GM18858 (cell line): ENCODE measurements at regions not wholly inside any gene's neighbourhood (a gene's known extent, or its start where the extent isn't known, plus 50 kb on each side); places are given as distances from the start of the nearest gene placed in this dataset.
A peak's percentile ranks its signal among the peaks of the same experiment; 100 is the strongest.
"Not testable (repeated sequence)": the region's sequence is repeated elsewhere in the genome, so short reads cannot be mapped to it uniquely, and the experiment has no call there.

Source experiments
- ATAC-seq: cut with Tn5 transposase; IDR thresholded peaks from one replicate; pipeline ENCODE4 v1.9.1; 2021; ENCODE audit not compliant: unreplicated experiment

DNA sequence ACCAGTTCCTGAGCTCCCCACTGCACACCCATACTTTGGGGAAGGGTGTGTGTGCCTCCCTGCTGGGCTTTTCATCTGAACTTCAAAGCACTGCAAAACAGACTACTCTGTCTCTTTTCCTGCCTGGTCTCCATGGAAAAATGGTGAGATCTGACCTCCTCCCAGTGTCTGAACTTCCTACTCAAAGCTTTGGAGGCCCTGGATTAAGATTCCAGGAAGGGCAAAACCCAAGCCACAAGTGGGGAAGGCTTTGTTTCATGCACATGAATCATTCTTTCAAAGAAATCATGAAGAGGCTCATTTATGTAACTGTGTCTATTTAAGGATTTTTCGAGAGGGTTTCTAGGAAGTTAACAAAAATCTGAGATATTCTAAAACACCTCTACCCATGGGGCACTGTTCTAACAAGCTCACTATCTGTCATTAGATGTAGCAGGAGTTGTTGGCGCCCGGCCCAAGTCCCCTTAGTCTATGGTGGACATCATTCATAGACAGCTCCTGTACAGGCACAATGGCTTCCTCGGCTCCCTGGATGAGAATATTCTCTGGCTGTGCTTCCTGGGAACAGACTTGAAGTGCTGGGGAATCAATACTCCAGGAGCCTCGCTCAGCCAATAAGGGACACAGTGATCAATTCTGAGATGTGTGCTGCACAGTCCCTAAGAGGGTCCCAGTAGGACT is 224.0 kb downstream of the KTN1 start:
- ATAC-seq = no peak

DNA sequence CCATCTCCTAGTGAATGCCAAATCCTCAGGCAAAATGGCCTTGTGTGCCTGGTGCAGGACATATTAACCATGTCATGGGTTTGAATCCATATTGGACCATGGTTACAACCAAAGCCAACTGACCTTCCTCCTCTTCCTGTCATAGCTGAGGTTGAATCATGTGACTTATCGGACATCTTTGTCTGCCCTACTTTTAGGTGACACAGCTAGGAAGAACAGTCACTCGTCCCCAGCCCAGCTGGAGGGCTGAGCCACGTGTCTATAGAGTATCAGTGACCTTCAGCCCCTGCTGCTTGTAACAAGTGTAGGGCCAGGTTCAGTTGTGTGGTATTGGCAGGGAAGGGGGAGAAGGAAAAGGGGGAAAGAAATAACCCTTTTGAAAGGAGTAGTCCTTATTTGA is 225.2 kb downstream of the KTN1 start:
- no peak for ATAC-seq

DNA sequence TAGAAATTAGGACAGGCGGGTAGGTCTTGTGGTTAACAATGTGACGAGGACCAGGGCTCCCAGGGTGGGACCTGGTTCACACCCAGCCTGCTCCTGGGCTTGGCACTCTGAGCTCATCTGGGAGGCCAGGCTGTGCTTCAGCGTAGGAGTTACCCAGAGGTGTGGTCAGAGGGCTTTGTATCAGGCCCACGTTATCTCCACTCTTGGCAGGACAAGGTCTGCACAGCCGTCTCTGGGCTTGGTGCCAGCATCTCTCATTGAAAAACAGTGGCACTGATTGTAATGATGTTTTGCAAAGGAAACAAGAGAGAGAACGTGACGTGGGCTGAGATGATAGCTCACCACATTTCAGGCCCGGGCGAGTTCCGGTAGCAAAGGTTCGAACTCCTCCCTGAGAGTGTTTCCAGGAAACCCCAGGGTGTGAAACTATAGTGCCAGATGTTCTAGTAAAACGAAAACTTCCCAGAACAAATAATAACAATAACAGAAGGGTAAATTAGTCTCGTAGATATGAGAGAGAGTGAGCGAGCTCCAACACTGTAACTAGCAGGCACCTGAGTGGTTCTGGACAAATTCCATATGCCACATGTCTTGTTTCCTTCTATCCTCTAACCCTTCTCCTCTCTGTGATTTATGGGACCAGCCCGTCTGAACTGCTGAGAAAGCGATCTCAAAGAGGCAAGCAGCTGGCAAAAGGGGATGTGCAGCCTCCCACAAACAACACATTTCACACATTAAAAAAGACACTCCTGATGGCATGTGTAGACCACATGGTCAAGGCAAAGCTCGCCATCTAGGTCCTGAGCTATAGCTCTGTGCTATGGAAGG is 227.3 kb downstream of the KTN1 start:
- ATAC-seq = peak; percentile 58

DNA sequence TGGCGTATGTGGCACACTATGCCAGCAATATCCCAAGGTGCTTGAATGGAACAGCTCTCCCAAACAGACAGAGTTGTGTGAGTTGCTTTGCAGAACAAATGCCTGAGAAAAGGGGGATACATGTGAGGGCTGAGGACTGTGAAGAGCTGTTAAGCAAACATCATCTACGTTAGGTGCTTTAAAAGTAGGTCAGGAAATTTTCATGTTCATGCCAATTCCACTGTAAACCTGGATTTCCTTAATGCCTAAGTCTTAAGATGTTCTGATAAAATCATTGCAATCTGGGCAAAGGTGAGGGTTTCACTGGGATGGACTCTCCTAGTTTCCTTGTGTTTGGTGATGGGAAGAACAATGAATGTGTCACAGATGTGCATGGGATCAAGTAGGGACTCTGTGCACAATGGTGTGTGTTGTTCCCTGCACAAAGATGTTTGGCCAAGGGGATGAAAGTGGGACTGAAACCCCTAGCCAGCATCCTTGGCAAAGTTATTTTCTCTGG is 227.9 kb downstream of the KTN1 start:
- no peak for ATAC-seq

DNA sequence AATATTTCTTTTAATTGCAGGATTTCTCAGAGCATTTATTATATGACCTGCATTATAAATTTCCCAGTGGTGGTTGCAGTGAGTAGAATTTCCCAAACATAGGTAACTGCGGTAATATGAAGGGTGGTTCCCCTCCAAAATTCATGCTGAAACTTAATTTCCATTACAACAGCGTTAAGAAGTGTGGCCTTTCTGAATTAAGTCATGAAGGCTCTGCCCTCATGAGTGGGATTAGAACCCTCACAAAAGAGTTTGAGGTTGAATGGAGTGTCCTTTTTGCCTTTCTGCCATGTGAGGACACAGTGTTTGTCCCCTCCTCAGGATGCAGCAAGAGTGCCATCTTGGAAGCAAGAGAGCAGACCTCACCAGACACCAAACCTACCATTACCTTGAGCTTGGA is 233.6 kb downstream of the KTN1 start:
- ATAC-seq = no peak

DNA sequence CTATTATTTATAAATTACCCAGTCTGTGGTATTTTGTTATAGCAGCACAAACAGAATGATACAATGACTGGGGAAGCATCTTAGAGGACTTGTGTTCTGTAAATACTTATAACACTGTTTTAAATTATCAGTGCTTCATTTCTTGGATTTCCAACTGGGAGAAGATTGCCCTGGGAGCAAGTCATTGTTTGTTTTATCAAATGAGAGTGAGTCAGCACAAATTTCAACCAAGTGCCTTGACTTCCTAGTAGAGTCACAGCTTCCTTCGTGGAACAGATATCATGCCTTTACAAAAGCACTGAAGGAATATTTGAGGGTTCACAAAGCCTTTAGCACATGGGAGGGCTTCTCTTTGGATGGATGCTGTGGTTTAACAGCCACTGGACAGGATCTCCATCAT is 234.1 kb downstream of the KTN1 start:
- ATAC-seq = no peak

DNA sequence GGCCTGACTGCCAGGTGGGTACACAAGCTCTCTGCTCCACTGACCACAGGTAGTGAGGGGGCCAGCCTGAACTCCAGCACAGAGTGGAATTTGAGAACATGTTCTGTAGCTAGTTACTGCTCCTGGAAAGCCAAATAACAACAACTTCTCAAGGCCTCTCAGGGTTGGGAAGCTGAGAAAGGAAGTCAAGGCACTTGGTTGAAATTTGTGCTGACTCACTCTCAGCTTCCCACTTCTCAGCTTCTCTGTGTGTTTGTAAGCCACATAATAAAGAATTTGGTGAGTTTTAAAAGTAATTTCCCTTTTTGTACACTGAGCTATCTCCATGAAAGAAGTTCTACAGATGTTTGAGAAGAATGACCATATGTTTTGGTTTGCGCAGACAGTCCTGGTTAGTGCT is 234.9 kb downstream of the KTN1 start:
- no peak for ATAC-seq

DNA sequence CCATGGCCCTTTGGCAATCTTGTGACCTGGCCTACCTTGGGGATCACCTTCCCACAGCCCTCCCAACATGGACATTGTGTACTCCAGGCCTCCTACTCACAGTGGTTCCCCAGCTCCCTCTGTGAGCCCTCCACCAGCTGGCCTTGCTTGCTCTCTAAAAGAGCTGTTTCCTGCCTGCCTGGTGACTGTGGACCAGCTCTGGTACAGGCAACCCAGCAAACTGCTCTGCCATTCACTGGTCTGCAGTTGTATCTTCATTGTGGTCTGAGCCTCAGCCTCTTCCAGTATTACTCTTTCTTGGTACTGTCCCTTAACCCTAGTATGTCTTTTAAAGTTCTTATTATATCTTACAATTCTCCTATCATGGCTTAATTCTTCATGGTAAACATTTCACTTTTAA is 236.2 kb downstream of the KTN1 start:
- ATAC-seq = no peak

DNA sequence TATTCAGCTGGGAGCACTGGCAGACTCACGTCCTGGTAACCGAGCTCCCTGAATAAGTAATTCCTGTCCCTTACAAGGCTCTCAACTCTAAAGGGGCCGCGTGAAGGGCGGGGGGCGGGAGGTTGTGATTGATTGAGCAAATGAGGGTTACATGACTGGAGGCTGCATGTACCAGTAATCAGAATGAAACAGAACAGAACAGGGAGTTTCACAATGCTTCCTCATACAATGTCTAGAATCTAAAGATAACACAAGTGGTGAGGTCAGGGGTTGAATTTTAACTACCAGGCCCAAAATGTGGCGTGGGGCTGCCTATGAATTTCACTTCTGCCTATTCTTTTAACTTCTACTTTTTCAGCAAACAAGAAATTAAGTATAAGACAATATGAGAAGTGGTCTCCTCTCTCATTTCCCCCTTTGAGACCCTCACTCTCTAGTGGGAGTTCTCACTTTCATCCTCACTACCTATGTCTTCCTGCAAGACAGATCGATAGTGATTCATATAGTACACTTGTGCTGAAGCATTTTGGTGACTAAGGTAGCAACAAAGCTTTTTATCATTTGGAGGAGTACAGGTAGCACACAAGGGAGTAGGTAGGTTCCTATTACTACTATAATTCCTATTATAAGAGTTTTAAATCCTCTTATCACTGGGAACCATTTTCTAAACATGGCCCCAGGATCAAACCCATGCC is 239.8 kb downstream of the KTN1 start:
- peak; percentile 69 for ATAC-seq

DNA sequence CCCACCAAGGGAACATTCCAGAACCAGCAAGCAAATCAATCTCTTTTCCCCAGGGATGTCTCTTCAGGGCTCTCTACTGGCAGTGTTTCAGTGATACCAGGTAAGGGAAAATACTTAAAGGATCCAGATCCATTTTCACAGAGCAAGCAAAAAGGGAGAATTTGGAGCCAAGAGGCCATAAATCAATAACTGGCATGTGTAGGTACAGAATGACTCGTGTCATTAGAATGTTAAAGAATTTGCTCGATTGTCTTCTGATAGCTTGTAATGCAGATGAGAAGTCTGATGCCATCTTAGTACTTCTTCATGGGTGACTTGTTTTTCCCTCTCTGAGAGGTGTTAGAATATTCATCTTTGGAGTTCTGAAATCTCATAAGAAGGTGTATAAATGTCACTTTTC is 242.9 kb downstream of the KTN1 start:
- ATAC-seq = no peak

DNA sequence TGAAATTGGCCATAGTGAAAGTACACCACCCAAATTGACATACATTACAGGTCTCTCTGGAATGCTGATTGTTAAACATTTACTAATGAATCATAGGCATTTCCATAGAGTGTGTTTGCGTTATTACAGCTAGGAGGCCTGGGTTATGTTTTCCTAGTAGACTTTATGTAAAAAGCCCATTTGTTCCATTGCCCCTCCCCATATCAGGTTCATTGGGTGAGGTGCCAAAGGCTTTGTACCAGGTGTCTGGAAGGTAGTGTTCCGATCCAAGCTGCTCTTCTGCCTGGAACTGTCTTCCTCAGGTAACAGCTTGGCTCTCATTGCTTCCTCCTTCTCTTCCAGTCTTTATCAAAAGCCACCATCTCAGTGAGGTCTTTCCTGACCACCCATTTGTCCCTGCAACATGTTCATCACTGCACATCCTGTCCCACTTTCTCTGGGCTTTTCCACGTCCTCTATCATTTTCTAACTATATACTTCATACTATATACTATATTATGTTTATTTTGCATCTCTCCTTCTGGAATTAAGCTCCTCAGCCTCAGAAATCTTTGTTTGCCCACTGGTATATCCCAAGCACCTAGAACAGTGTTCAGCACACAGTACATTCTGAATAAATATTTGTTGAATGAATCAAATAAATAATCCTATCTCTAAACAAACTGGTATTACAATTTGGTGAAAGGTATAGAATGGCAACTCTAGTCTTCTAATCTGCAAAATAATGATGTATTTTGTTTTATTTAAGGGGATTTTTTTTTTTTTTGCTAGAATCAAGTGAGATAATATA is 252.3 kb downstream of the KTN1 start:
- ATAC-seq = no peak

DNA sequence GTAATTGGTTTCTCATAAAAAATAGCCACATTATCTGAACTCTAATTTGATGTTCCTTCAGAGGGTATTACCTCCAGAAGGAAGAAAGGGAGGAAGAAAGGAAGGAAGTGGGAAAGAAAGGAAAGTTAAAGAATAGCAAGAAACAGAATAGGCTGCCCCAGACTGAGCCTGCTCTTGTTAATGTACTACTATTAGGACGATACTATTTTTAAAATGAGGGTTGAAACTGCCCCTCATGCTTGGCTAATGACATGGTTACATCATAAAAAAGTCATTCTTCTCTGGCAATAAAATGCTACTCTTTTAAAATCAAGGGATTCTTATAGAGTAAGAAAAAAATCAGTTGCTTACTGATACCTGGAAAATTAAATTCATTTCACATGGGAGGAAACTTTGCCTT is 253.0 kb downstream of the KTN1 start:
- ATAC-seq = no peak

DNA sequence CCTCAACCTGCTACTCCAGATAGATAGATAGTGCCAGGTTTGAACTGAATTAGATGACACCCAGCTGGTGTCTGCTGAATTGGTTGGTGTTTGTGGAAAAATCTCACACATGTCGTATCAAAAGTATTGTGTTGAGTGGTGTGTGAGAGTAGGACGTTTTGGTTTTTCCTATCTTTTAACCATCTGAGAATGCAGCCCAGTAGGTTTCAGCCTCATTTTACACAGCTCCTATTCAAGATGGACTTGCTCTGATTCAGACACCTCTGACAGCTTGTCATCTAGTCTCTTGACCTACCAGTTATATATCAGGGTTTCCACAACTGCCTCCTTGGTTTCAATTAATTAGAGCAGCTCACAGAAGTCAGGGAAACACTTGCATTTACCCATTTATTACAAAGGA is 254.4 kb downstream of the KTN1 start:
- no peak for ATAC-seq

DNA sequence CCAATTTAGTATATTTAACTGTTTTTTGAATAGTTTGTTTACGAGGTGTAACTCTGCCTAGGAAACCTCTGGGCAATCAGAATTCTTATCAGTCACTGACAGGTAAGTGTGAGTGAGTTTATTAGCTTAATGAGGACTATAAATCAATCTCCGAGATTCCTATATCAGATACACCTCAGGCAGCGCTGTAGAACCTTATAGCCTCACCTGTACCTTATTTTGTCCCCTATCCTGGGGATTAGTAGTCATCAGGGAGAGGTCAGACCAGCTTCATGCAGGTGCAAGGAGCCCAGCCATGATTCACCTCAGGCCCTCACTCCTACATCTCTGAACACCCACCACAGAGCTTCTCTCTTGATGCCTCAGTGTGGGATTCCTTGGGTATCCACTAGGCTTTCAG is 256.0 kb downstream of the KTN1 start:
- no peak for ATAC-seq

DNA sequence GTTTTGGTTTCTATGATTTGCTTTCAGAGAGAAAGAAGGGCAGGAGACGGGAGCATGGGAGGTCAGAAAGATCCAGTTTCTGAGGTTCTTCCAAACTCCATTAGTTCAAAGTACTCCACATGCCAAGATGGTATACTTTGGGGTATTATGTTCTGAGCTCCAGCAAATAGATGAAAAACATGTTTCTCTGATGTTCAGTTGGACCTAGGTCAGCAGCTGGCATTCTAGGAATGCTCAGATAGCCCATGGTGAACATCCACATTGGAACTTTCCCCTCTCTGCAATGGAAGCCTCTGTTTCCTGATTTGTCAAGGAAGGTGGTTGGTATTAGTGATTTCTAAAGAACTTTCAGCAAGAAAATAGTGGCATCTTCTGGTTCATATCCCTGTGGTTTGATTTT is 257.5 kb downstream of the KTN1 start:
- ATAC-seq = no peak

DNA sequence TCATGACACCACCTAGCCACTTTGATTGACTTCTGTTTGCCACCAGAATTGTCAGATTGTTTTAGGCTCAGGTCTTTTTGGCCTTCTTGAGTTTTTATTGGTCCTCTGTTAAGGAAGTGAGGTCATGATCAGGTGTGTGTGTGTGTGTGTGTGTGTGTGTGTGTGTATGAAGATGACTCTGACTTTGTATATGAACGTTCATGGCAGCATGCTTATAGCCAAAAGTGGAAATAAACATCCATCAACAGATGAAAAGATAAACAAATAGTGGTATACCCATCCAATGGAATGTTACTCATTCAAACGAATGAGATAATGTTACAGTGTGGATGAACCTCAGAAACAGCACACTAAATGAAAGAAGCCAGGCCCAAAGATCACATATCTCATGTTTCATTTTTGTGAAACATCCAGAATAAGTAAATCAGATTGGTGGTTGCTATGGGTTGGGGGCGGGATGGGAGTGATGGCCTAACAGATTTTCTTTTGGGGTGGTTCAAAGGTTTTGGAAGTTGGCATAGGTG is 258.6 kb downstream of the KTN1 start:
- no peak for ATAC-seq

DNA sequence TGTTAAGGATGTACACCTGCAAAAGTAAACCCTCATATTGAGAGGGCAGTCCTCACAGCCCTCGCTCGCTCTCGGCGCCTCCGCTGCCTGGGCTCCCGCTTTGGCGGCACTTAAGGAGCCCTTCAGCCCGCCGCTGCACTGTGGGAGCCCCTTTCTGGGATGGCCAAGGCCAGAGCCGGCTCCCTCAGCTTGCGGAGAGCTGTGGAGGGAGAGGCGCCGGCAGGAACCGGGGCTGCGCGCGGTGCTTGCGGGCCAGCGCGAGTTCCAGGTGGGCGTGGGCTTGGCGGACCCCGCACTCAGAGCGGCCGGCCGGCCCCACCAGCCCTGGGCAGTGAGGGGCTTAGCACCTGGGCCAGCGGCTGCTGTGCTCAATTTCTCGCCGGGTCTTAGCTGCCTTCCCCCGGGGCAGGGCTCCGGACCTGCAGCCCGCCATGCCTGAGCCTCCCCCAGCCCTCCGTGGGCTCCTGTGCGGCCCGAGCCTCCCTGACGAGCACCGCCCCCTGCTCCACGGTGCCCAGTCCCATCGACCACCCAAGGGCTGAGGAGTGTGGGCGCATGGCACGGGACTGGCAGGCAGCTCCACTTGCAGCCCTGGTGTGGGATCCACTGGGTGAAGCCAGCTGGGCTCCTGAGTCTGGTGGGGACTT is 259.4 kb downstream of the KTN1 start:
- ATAC-seq = not testable (repeated sequence)

DNA sequence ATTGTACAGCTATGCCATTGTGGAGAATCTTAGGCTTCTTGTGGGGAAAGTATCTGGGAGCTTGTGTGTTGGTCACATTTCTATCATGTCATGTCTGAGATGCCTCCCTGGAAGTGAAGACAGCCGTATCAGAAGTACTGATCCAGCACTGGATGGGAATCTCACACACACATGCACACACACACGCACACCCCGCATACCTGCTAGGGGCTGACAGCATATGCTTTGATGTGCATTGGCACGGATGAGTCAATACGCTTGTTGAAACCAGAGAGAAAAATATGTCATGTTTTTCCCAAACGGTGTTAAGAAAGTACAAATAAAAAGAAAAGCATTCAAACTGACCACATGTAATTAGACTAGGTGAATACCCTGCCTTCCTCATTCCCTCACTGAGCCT is 260.8 kb downstream of the KTN1 start:
- ATAC-seq = no peak

DNA sequence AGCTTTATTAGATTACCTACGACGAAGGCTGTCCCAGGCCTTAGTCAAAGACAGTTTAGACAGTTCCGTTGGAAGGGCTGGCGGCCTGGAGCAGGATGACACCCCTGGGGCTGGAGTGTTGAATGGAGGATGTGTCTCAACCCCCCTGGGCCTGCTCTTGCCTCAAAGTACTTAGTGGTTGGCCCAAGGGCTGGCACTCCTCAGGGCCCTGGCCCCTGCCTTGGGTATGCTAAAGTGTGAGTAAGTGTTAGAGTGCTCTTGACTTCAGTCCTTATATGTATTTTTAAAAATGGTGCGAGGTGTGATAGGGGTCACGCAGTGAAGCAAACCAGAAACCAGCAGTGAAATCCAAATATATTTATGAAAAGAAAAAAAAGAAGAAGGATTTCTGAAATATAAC is 261.6 kb downstream of the KTN1 start:
- ATAC-seq = no peak

DNA sequence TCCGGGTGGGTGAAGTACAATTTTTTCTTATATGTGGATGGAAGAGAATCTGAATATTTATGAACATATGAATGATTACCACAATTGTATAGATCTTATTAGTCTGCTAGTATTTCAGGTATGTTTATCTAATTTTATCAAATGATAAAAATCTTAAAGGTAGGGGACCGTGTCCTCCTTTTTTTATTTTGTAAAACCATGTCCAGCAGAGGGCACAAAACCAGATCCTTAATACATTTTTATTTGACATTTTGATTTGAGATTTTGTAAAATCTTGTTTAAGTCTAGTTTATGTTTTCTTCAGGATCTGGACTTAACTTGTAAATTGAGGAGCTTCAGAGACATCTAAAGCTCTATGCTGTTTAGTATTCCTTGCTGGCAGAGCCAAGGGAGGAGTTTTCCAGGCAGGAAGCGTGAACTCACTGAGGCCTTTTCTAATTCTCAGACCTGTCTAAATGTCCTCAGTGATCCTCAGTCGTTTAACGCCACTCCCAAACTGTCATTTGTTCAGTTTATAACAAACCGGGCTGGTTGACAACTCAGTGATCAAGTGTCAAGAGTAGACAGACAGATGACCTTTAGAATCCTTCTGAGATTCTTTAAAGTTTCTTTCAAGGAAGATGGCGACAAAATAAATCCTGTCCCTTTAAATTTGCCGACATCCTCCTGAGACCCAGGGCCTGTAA is 263.9 kb downstream of the KTN1 start:
- ATAC-seq = no peak
